IMR-90 (cell line): ENCODE measurements at regions not wholly inside any gene's neighbourhood (a gene's known extent, or its start where the extent isn't known, plus 50 kb on each side); places are given as distances from the start of the nearest gene placed in this dataset.
"Not testable (repeated sequence)": the region's sequence is repeated elsewhere in the genome, so short reads cannot be mapped to it uniquely, and the experiment has no call there.

Experiments
- BHLHE40 ChIP-seq: fragments of 150-350 bp; IDR thresholded peaks from 2 replicates; pipeline ENCODE4 v1.6.1; 2016; ENCODE audit warnings: mild to moderate bottlenecking, low read depth, low read length
- ELK1 ChIP-seq: fragments of 150-350 bp; IDR thresholded peaks from 2 replicates; pipeline ENCODE4 v1.6.1; 2016; ENCODE audit warnings: low read depth, mild to moderate bottlenecking, low read length, moderate library complexity, borderline replicate concordance
- FOS ChIP-seq: fragments of 150-350 bp; IDR thresholded peaks from 2 replicates; pipeline ENCODE4 v1.6.1; 2016; ENCODE audit warnings: low read depth, low read length
- MAFK ChIP-seq: IDR thresholded peaks from 2 replicates; pipeline ENCODE4 v1.6.1; 2012; ENCODE audit warnings: low read depth, low read length, improper control_type of control experiment
- MXI1 ChIP-seq: IDR thresholded peaks from 2 replicates; pipeline ENCODE4 v1.6.1; 2012; ENCODE audit warnings: low read depth, mild to moderate bottlenecking, low read length, moderate library complexity, borderline replicate concordance
- POLR2A ChIP-seq: IDR thresholded peaks from 2 replicates; pipeline ENCODE4 v1.6.1; 2012; ENCODE audit warnings: mild to moderate bottlenecking, low read depth, low read length
- RAD21 ChIP-seq: IDR thresholded peaks from 2 replicates; pipeline ENCODE4 v1.6.1; 2012; ENCODE audit warnings: low read length, improper control_type of control experiment
- RCOR1 ChIP-seq: IDR thresholded peaks from 2 replicates; pipeline ENCODE4 v1.6.1; 2012; ENCODE audit warnings: mild to moderate bottlenecking, low read length, improper control_type of control experiment; ENCODE audit not compliant: insufficient replicate concordance
- RFX5 ChIP-seq: IDR thresholded peaks from 2 replicates; pipeline ENCODE4 v1.8.0; 2012; ENCODE audit warnings: low read depth, mild to moderate bottlenecking, low read length, moderate library complexity
- SMC3 ChIP-seq: fragments of 150-350 bp; IDR thresholded peaks from 2 replicates; pipeline ENCODE4 v1.6.1; 2016; ENCODE audit warnings: low read depth, mild to moderate bottlenecking, antibody characterized with exemption, low read length, moderate library complexity
- TF ChIP-seq, protein P1 (sequence below): conservative IDR thresholded peaks from 2 replicates; pipeline ENCODE4 v1.5.1; 2012; ENCODE audit warnings: mild to moderate bottlenecking, low read depth, low read length, improper control_type of control experiment

DNA sequence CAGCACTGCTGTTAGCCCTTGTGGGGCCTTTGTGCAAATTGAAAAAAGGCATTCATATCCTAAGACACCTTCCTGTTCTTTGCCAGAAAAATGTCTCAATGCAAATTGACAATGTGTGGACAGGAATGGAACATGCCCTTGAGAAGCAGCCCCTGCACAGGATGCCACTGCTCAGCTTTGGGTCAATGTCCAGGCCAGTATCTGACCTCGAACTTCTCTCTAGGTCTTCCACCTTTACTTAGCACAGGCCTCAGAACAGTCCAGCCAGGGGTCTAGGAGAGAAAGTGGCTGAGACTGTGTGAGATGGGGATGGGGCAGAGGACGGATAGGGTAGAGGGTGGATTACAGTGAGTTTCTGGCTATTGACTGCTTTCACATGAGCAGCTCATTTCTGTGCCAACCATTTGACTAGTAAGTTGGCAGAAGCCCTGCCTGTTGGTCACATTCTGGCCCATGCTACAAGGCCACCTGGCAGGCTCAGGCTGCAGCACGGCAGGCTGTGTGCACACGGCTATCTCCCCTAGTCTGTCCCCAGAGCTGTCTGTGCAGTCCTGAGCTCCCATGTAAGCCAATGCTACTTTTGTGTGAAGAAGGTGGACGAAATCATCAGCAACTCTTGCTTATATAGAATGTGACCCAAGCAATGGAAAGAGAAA lies 254.5 kb upstream of the PLGLB1 start:
- not testable (repeated sequence) for TF ChIP-seq POLR2A, MXI1, RCOR1, RAD21, FOS, RFX5, BHLHE40, SMC3, ELK1, MAFK
- TF ChIP-seq, protein P1, sequence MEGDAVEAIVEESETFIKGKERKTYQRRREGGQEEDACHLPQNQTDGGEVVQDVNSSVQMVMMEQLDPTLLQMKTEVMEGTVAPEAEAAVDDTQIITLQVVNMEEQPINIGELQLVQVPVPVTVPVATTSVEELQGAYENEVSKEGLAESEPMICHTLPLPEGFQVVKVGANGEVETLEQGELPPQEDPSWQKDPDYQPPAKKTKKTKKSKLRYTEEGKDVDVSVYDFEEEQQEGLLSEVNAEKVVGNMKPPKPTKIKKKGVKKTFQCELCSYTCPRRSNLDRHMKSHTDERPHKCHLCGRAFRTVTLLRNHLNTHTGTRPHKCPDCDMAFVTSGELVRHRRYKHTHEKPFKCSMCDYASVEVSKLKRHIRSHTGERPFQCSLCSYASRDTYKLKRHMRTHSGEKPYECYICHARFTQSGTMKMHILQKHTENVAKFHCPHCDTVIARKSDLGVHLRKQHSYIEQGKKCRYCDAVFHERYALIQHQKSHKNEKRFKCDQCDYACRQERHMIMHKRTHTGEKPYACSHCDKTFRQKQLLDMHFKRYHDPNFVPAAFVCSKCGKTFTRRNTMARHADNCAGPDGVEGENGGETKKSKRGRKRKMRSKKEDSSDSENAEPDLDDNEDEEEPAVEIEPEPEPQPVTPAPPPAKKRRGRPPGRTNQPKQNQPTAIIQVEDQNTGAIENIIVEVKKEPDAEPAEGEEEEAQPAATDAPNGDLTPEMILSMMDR = not testable (repeated sequence)
